ENCODE measurements at regions not wholly inside any gene's neighbourhood (a gene's known extent, or its start where the extent isn't known, plus 50 kb on each side); places are given as distances from the start of the nearest gene placed in this dataset.

GRCh38 chr10:16242446-16242845 is 194.4 kb upstream of the PTER start:
- no peak for TF ChIP-seq CTCF (conservative IDR thresholded peaks at IDR 0.05 in 1 of 2, IDR thresholded peaks at IDR 0.05 in 1 of 2; ENCODE audit: extremely low read depth in 1 of 2, insufficient read depth in 1 of 2, low read depth in 1 of 2, low read length in 2 of 2)
- no peak for TF ChIP-seq EZH2 (IDR thresholded peaks at IDR 0.05; ENCODE audit: borderline replicate concordance, low read length)

Data from mammary epithelial cell (primary cell).